GM19043 (cell line): ENCODE measurements at regions not wholly inside any gene's neighbourhood (a gene's known extent, or its start where the extent isn't known, plus 50 kb on each side); places are given as distances from the start of the nearest gene placed in this dataset.
"Not testable (repeated sequence)": the region's sequence is repeated elsewhere in the genome, so short reads cannot be mapped to it uniquely, and the experiment has no call there.

ENCODE experiments used
- ATAC-seq: cut with Tn5 transposase; IDR thresholded peaks from one replicate; pipeline ENCODE4 v1.9.1; 2021; ENCODE audit warnings: low read depth; ENCODE audit not compliant: unreplicated experiment

- no peak for ATAC-seq
Observed at GRCh38 chr2:66186537-66186936, 248.4 kb upstream of the MEIS1 start.

DNA sequence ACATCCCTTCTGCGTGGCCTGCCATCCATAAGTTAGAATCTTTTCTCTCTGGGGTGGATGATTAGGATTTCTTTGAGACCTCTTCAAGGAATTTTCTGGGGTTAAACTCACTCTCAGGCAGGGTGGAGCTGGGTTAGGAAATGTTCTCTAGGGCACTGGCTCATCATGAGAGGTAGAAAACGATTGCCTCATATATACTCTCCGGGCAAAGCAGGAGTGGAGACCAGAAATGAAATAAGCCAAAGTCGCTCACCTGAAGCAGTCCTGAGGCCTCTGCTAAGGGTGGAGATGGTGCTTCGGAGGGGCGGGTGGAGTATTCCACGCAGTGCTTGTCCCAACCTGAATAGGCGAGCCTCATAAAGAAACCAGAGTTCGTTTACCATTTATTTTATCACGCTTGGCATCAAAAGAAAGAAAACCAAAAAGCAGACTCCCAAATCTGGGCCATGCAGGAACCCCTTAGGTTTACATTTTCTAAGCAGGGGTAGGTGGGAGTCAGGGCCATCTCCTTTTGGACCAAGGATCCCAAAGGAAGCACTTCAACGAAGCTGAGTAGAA is 249.3 kb upstream of the MEIS1 start:
- no peak for ATAC-seq

DNA sequence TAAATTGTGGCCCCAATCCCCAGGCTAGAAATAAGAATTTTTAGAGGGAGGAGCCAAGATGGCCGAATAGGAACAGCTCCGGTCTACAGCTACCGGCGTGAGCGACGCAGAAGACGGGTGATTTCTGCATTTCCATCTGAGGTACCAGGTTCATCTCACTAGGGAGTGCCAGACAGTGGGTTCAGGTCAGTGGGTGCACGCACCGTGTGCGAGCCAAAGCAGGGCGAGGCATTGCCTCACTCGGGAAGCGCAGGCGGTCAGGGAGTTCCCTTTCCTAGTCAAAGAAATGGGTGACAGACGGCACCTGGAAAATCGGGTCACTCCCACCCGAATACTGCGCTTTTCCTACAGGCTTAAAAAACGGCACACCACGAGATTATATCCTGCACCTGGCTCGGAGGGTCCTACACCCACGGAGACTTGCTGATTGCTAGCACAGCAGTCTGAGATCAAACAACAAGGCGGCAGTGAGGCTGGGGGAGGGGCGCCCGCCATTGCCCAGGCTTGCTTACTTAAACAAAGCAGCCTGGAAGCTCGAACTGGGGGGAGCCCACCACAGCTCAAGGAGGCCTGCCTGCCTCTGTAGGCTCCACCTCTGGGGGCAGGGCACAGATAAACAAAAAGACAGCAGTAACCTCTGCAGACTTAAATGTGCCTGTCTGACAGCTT is 257.7 kb upstream of the MEIS1 start:
- not testable (repeated sequence) for ATAC-seq

- ATAC-seq: no peak
Observed at GRCh38 chr2:66174491-66174890, 260.4 kb upstream of the MEIS1 start.

GRCh38 chr2:66173645-66174044 is 261.3 kb upstream of the MEIS1 start:
- ATAC-seq: no peak

- ATAC-seq: no peak
Observed at GRCh38 chr2:66171530-66171929, 263.4 kb upstream of the MEIS1 start.

- ATAC-seq: no peak
Observed at GRCh38 chr2:66170744-66171330, 264.1 kb upstream of the MEIS1 start.

- no peak for ATAC-seq
Observed at GRCh38 chr2:66169076-66169475, 265.8 kb upstream of the MEIS1 start.

GRCh38 chr2:66164470-66164869 is 270.5 kb upstream of the MEIS1 start:
- ATAC-seq: no peak

DNA sequence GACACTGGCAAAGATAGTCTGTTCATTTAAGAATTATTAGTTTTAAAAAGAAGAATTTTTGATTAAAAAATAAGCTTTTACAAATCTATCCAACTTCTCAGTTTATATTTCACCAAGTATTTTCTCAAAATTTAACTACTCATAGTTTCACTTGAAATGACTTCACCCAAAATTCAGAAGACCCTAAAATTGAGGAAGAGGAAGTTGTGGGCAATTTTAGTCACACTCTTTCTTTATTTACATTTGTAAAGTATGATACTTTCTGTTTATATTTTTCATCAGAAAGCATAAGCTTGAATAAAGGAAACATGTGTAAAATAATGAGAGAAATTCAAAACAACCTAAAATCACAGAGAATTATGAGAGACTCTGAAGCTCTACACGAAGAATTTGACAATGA is 278.8 kb upstream of the MEIS1 start:
- ATAC-seq: no peak

GRCh38 chr2:66153941-66154340 is 281.0 kb upstream of the MEIS1 start:
- no peak for ATAC-seq

- ATAC-seq: no peak
Observed at GRCh38 chr2:66145490-66145889, 289.4 kb upstream of the MEIS1 start.

DNA sequence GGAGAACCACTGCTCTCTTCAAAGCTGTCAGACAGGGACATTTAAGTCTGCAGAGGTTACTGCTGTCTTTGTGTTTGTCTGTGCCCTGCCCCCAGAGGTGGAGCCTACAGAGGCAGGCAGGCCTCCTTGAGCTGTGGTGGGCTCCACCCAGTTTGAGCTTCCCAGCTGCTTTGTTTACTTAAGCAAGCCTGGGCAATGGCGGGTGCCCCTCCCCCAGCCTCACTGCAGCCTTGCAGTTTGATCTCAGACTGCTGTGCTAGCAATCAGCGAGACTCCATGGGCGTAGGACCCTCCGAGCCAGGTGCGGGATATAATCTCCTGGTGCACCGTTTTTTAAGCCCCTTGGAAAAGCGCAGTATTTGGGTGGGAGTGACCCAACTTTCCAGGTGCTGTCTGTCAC is 290.6 kb upstream of the MEIS1 start:
- ATAC-seq: not testable (repeated sequence)

DNA sequence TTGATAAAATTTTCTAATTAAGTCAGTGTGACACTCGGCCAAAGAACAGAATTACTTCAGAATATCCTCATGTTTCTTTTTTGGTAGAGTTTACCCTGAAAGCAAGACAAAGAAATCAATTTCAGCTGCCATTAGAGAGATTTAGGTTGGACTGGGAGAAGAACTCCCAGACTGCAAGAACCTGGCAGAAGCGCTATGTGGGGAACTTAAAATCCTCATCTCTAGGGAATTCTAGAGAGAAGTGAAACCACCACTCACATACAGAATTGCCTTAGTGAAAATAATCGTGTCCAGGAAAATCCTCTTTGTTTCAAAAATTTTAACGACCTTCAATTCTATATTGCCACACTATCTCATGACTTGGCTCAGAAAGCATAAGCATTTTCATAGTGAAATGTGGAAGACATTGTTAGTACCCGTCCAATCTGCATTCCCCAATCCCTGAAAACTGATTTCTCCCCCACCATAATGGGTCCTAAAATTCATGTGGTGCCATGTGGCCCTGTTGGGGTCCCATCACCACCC is 297.3 kb upstream of the MEIS1 start:
- no peak for ATAC-seq

- no peak for ATAC-seq
Observed at GRCh38 chr2:66134138-66134701, 300.7 kb upstream of the MEIS1 start.

- ATAC-seq: no peak
Observed at GRCh38 chr2:66127656-66128055, 307.3 kb upstream of the MEIS1 start.

GRCh38 chr2:66127061-66127460 is 307.9 kb upstream of the MEIS1 start:
- no peak for ATAC-seq

DNA sequence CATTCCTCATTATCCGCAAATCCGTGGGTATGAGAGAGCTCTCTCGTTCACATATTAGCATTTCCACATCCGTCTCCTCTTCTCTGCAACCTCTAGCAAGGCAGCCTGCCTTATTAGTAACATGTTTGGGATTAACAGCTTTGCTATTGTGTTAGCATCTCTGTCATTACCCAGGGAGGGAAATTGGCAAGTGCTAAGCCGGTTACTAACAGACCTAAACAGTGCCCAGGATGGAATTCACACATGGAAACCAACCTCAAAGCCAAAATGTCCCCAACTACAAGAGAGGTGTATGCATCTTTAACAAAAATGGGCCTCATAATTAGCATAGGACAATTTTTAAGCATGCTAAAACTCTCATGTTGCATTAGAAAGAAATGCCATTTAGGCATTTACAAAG is 309.0 kb upstream of the MEIS1 start:
- no peak for ATAC-seq

GRCh38 chr2:66122516-66122915 is 312.4 kb upstream of the MEIS1 start:
- no peak for ATAC-seq

- no peak for ATAC-seq
Observed at GRCh38 chr2:66121946-66122345, 313.0 kb upstream of the MEIS1 start.

GRCh38 chr2:66113988-66114625 is 320.8 kb upstream of the MEIS1 start:
- ATAC-seq: no peak
